ENCODE measurements at regions not wholly inside any gene's neighbourhood (a gene's known extent, or its start where the extent isn't known, plus 50 kb on each side); places are given as distances from the start of the nearest gene placed in this dataset.

DNA sequence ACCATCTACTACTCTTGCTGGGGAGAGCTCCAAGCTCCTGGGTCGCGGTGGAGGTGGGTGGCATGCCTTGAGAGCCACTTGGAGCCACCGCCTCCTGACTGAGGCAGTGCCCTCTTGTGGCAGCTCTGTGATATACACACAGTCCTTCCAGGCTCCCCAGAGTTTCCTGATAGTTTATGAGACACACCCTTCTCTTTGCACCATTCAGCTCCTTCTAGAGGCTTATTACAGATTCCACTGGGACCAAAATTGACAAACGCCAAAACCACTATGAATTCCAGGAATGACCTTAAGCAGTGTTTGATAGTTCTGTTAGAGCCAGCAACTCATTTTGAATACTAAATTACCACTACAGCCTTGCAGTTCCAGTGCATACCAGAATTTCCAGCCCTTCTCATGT is 170.1 kb upstream of the CDH13 start:
- Histone ChIP-seq H3K4me1 (ENCODE audit: insufficient read depth, low read length) (no peaks in the 10 kb centered on the region), H3K27me3 (ENCODE audit: insufficient read depth, low read length) (no peaks in the 10 kb centered on the region)

DNA sequence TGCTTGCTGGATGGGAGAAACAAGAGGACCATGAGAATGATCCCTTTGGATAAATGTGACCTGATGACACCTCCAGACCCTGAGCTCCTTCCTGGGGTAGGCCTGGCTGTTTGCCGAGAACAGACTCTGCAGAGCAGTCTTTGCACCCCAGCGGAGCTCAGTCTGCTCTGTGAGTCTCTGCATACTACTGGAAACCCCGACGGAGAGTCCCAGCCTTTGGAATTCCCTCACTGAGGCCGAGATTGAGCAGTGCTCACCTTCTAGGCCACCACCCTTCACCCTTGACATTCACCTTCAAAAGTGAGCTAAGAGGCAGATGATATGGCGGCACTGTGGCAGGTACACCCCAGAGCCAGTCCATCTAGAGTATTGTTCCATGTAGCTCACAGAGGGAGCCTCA is 172.2 kb upstream of the CDH13 start:
- TF ChIP-seq, protein P1, sequence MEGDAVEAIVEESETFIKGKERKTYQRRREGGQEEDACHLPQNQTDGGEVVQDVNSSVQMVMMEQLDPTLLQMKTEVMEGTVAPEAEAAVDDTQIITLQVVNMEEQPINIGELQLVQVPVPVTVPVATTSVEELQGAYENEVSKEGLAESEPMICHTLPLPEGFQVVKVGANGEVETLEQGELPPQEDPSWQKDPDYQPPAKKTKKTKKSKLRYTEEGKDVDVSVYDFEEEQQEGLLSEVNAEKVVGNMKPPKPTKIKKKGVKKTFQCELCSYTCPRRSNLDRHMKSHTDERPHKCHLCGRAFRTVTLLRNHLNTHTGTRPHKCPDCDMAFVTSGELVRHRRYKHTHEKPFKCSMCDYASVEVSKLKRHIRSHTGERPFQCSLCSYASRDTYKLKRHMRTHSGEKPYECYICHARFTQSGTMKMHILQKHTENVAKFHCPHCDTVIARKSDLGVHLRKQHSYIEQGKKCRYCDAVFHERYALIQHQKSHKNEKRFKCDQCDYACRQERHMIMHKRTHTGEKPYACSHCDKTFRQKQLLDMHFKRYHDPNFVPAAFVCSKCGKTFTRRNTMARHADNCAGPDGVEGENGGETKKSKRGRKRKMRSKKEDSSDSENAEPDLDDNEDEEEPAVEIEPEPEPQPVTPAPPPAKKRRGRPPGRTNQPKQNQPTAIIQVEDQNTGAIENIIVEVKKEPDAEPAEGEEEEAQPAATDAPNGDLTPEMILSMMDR (IDR thresholded peaks at IDR 0.05; ENCODE audit: extremely low read depth, low read depth, low read length), result no peak
- Histone ChIP-seq H3K79me2 (ENCODE audit: insufficient read depth, low read length) (no peaks in the 10 kb centered on the region), H3K36me3 (ENCODE audit: insufficient read depth, low read length) (no peaks in the 10 kb centered on the region), H3K4me3 (ENCODE audit: insufficient read depth, low read length) (no peak overlapping the region), H3K9me3 (ENCODE audit: low read depth, low read length) (no peaks in the 10 kb centered on the region), H3K27ac (ENCODE audit: low read depth, low read length) (no peak overlapping the region), H4K20me1 (ENCODE audit: insufficient read depth, low read length) (no peaks in the 10 kb centered on the region), H3K27me3 (ENCODE audit: insufficient read depth, low read length) (no peaks in the 10 kb centered on the region), H3K4me1 (ENCODE audit: insufficient read depth, low read length) (no peaks in the 10 kb centered on the region), H2AFZ (ENCODE audit: low read length) (no peak overlapping the region), H3K4me2 (ENCODE audit: insufficient read depth, low read length) (no peak overlapping the region)
- no peak for DNase-seq (ENCODE audit: insufficient read length, low spot score, missing footprints)

More for the DNA sequence above, 170.1 kb upstream of the CDH13 start:
- Histone ChIP-seq H3K79me2 (ENCODE audit: insufficient read depth, low read length) (no peaks in the 10 kb centered on the region), H3K36me3 (ENCODE audit: insufficient read depth, low read length) (no peaks in the 10 kb centered on the region), H3K27ac (ENCODE audit: low read depth, low read length) (no peak overlapping the region), H2AFZ (ENCODE audit: low read length) (no peak overlapping the region), H3K9me3 (ENCODE audit: low read depth, low read length) (no peaks in the 10 kb centered on the region), H3K4me3 (ENCODE audit: insufficient read depth, low read length) (no peak overlapping the region), H4K20me1 (ENCODE audit: insufficient read depth, low read length) (no peaks in the 10 kb centered on the region), H3K4me2 (ENCODE audit: insufficient read depth, low read length) (no peak overlapping the region)
- TF ChIP-seq, protein P1 (IDR thresholded peaks at IDR 0.05; ENCODE audit: extremely low read depth, low read depth, low read length), result peak; percentile 78
- DNase-seq (ENCODE audit: insufficient read length, low spot score, missing footprints), result peak; percentile 68

DNA sequence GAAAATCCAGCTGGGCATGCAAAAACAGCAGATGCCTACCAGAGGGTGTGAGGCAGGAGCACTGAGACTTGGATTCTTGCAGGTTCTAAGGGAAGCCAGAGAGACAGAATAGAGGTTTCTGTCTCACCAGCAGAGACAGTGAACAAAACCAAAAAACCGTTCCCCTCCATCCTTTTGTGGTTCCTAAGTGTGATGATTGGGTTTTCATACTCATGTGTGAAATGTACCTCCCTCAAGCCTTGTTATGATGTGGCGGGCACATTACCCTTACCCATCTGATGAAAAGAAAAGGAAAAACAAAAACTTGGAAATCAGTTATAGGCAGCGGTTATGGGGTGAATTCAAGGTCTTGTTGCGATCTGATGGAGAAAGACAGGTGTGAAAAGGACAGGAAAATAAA is 172.6 kb upstream of the CDH13 start:
- no peaks in the 10 kb centered on the region for H3K79me2 ChIP-seq (ENCODE audit: insufficient read depth, low read length)
- DNase-seq (ENCODE audit: insufficient read length, low spot score, missing footprints), result no peak
- H2AFZ ChIP-seq (ENCODE audit: low read length), result no peak overlapping the region
- TF ChIP-seq, protein P1 (IDR thresholded peaks at IDR 0.05; ENCODE audit: extremely low read depth, low read depth, low read length), result no peak
- H3K27me3 ChIP-seq (ENCODE audit: insufficient read depth, low read length), result no peaks in the 10 kb centered on the region
- no peaks in the 10 kb centered on the region for H3K9me3 ChIP-seq (ENCODE audit: low read depth, low read length)
- no peak overlapping the region for H3K4me3 ChIP-seq (ENCODE audit: insufficient read depth, low read length)
- H3K36me3 ChIP-seq (ENCODE audit: insufficient read depth, low read length), result no peaks in the 10 kb centered on the region
- no peaks in the 10 kb centered on the region for H4K20me1 ChIP-seq (ENCODE audit: insufficient read depth, low read length)
- H3K4me1 ChIP-seq (ENCODE audit: insufficient read depth, low read length), result no peaks in the 10 kb centered on the region
- H3K27ac ChIP-seq (ENCODE audit: low read depth, low read length), result no peak overlapping the region
- no peak overlapping the region for H3K4me2 ChIP-seq (ENCODE audit: insufficient read depth, low read length)

DNA sequence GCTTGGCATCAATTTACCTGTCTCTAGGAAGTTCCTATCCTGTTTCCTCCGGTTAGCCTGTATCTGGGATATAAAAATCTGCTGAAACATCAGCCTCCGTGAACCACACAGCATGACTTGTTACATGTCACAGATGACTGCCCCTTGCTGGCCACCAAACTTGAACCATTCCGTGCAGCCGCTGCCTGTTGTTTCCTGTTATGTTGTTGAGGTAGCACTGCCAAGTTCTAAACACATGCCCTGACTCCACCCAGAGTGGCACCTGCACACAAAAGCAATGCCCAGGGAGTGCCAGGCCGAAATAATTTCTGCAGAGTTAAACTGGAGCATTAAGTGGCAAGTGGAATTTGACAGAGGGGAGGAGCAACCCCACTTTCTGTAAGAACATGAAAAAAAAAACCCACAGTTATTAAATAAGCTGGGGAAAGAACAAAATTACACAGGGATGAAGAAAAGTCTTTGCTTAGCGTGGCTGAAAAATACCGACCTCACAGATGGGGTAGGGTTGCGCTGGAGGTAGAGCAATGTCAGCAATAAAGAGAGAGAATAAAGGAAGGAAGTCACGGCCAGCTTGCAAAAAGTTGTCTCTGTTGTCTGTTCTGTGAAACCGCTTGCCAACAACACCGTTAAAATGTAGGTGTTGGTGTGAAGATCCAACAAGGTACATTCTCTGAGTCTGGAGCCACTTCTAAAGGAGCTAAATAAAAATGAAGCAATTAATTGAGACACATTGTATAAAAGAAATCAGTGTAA is 174.6 kb upstream of the CDH13 start:
- H3K27me3 ChIP-seq (ENCODE audit: insufficient read depth, low read length), result no peaks in the 10 kb centered on the region
- no peak overlapping the region for H3K4me2 ChIP-seq (ENCODE audit: insufficient read depth, low read length)
- TF ChIP-seq, protein P1 (IDR thresholded peaks at IDR 0.05; ENCODE audit: extremely low read depth, low read depth, low read length), result no peak
- no peak overlapping the region for H2AFZ ChIP-seq (ENCODE audit: low read length)
- H3K4me3 ChIP-seq (ENCODE audit: insufficient read depth, low read length), result no peak overlapping the region
- H4K20me1 ChIP-seq (ENCODE audit: insufficient read depth, low read length), result no peaks in the 10 kb centered on the region
- no peaks in the 10 kb centered on the region for H3K36me3 ChIP-seq (ENCODE audit: insufficient read depth, low read length)
- H3K79me2 ChIP-seq (ENCODE audit: insufficient read depth, low read length), result no peaks in the 10 kb centered on the region
- no peaks in the 10 kb centered on the region for H3K9me3 ChIP-seq (ENCODE audit: low read depth, low read length)
- H3K27ac ChIP-seq (ENCODE audit: low read depth, low read length), result no peak overlapping the region
- no peaks in the 10 kb centered on the region for H3K4me1 ChIP-seq (ENCODE audit: insufficient read depth, low read length)
- no peak for DNase-seq (ENCODE audit: insufficient read length, low spot score, missing footprints)

Measured in osteoblast (primary cell).